GM23338 (cell line): ENCODE measurements at regions not wholly inside any gene's neighbourhood (a gene's known extent, or its start where the extent isn't known, plus 50 kb on each side); places are given as distances from the start of the nearest gene placed in this dataset.

Experiments
- ATAC-seq: fragments of 200-7000 bp; cut with Tn5 transposase; 3 replicates; pipeline ENCODE4 v1.9.1; 2020
- DNase-seq: peaks from one replicate; pipeline ENCODE4 v3.0.0-alpha.2; 2015; ENCODE audit warnings: low spot score
- H2AFZ ChIP-seq: fragments of 200-600 bp; sonication (generic); 2 replicates; pipeline ENCODE4 v1.8.0; 2016; ENCODE audit warnings: antibody characterized with exemption, mild to moderate bottlenecking, moderate library complexity
- H3F3A ChIP-seq: fragments of 200-600 bp; sonication (generic); replicated peaks from 2 replicates; pipeline ENCODE4 v1.8.0; 2017; ENCODE audit warnings: antibody characterized with exemption, mixed run types, low read depth
- H3K27ac ChIP-seq: fragments of 200-600 bp; sonication (generic); 2 replicates; pipeline ENCODE4 v1.6.1; 2016; ENCODE audit warnings: low read depth
- H3K27me3 ChIP-seq: fragments of 200-600 bp; sonication (generic); 2 replicates; pipeline ENCODE4 v1.8.0; 2016; ENCODE audit warnings: mild to moderate bottlenecking, mixed run types, moderate library complexity; ENCODE audit not compliant: insufficient read depth
- H3K36me3 ChIP-seq: fragments of 200-600 bp; sonication (generic); 2 replicates; pipeline ENCODE4 v1.8.0; 2016; ENCODE audit warnings: mild to moderate bottlenecking; ENCODE audit not compliant: insufficient read depth
- H3K4me1 ChIP-seq: fragments of 200-600 bp; sonication (generic); 2 replicates; pipeline ENCODE4 v1.8.0; 2016; ENCODE audit warnings: mild to moderate bottlenecking, moderate library complexity; ENCODE audit not compliant: insufficient read depth
- H3K4me2 ChIP-seq: fragments of 200-600 bp; sonication (generic); 2 replicates; pipeline ENCODE4 v1.7.1; 2017; ENCODE audit warnings: mixed run types
- H3K4me3 ChIP-seq: fragments of 200-600 bp; sonication (generic); 2 replicates; pipeline ENCODE4 v1.6.1; 2016; ENCODE audit warnings: mixed run types
- H3K79me2 ChIP-seq: fragments of 200-600 bp; sonication (generic); replicated peaks from 2 replicates; pipeline ENCODE4 v1.8.0; 2017; ENCODE audit warnings: mild to moderate bottlenecking; ENCODE audit not compliant: insufficient read depth
- H3K9me2 ChIP-seq: fragments of 200-600 bp; sonication (generic); 2 replicates; pipeline ENCODE4 v1.8.0; 2017; ENCODE audit not compliant: insufficient read depth
- H4K20me1 ChIP-seq: fragments of 200-600 bp; sonication (generic); replicated peaks from 2 replicates; pipeline ENCODE4 v1.8.0; 2017; ENCODE audit warnings: mild to moderate bottlenecking; ENCODE audit not compliant: insufficient read depth
- H3K27ac Mint-ChIP-seq: 2 replicates; pipeline ENCODE4 v1.8.0; 2020; ENCODE audit warnings: inconsistent platforms, mild to moderate bottlenecking, moderate library complexity, mixed read lengths
- H3K27me3 Mint-ChIP-seq: 3 replicates; pipeline ENCODE4 v1.8.0; 2022; ENCODE audit warnings: low read depth, mild to moderate bottlenecking, moderate library complexity, mixed read lengths, inconsistent platforms; ENCODE audit not compliant: insufficient read depth, poor library complexity
- H3K36me3 Mint-ChIP-seq: 3 replicates; pipeline ENCODE4 v1.8.0; 2021; ENCODE audit warnings: low read depth, mild to moderate bottlenecking, inconsistent platforms, moderate library complexity, mixed read lengths
- H3K4me1 Mint-ChIP-seq: 3 replicates; pipeline ENCODE4 v1.8.0; 2020; ENCODE audit warnings: mild to moderate bottlenecking, inconsistent platforms, mixed read lengths
- H3K4me3 Mint-ChIP-seq: 3 replicates; pipeline ENCODE4 v1.8.0; 2021; ENCODE audit warnings: moderate library complexity, mild to moderate bottlenecking, inconsistent platforms, mixed read lengths
- H3K9me3 Mint-ChIP-seq: 3 replicates; pipeline ENCODE4 v1.8.0; 2020; ENCODE audit warnings: moderate library complexity, mild to moderate bottlenecking, inconsistent platforms, mixed read lengths
- CREB1 ChIP-seq: fragments of 250-450 bp; sonication (Bioruptor Pico); IDR thresholded peaks from 2 replicates; pipeline ENCODE4 v1.5.0; 2020; ENCODE audit warnings: low read depth, mild to moderate bottlenecking, moderate library complexity
- CTCF ChIP-seq, 2 experiments: fragments of 200-600 bp in 1 of 2; sonication (generic) in 1 of 2; conservative IDR thresholded peaks; 2 replicates each; pipeline versions ENCODE4 v1.5.1 to v1.6.1; 2016 to 2017; ENCODE audit warnings: antibody characterized with exemption in 2 of 2, low read depth in 2 of 2, mild to moderate bottlenecking in 2 of 2, moderate library complexity in 1 of 2
- EZH2 ChIP-seq: fragments of 200-600 bp; sonication (generic); IDR thresholded peaks from one replicate; pipeline ENCODE4 v1.8.0; 2017; ENCODE audit warnings: antibody characterized with exemption, mild to moderate bottlenecking, low read depth; ENCODE audit not compliant: unreplicated experiment
- EZH2phosphoT487 ChIP-seq: fragments of 200-600 bp; sonication (generic); IDR thresholded peaks from one replicate; pipeline ENCODE4 v1.8.1; 2018; ENCODE audit warnings: antibody characterized with exemption; ENCODE audit not compliant: unreplicated experiment
- JUNB ChIP-seq: IDR thresholded peaks from one replicate; pipeline ENCODE4 v1.6.1; 2016; ENCODE audit warnings: antibody characterized with exemption; ENCODE audit not compliant: unreplicated experiment
- NANOG ChIP-seq: IDR thresholded peaks from 2 replicates; pipeline ENCODE4 v1.6.1; 2016; ENCODE audit warnings: antibody characterized with exemption, borderline replicate concordance
- REST ChIP-seq: IDR thresholded peaks from one replicate; pipeline ENCODE4 v1.6.1; 2018; ENCODE audit warnings: antibody characterized with exemption; ENCODE audit not compliant: unreplicated experiment
- STAT1 ChIP-seq: IDR thresholded peaks from one replicate; pipeline ENCODE4 v1.6.1; 2016; ENCODE audit warnings: antibody characterized with exemption; ENCODE audit not compliant: unreplicated experiment
- ZNF114 ChIP-seq: fragments of 250-450 bp; sonication (Bioruptor Pico); IDR thresholded peaks from 2 replicates; pipeline ENCODE4 v1.5.0; 2020; ENCODE audit warnings: mild to moderate bottlenecking, moderate library complexity
- ZNF331 ChIP-seq: fragments of 250-450 bp; sonication (Bioruptor Pico); IDR thresholded peaks from 2 replicates; pipeline ENCODE4 v1.5.0; 2020; ENCODE audit warnings: low read depth, mild to moderate bottlenecking, moderate library complexity
- ZNF462 ChIP-seq: fragments of 250-450 bp; sonication (Bioruptor Pico); IDR thresholded peaks from 2 replicates; pipeline ENCODE4 v1.5.0; 2020; ENCODE audit warnings: mild to moderate bottlenecking, moderate library complexity

GRCh38 chr11:109165035-109165434 is 257.0 kb upstream of the C11orf87 start (continued):
- TF ChIP-seq EZH2: no peak
- TF ChIP-seq ZNF114 (CRISPR knock-in tag): no peak
- TF ChIP-seq ZNF331 (CRISPR knock-in tag): no peak
- TF ChIP-seq CREB1 (CRISPR knock-in tag): no peak
- no peak for TF ChIP-seq REST

GRCh38 chr11:109166441-109166840 is 255.5 kb upstream of the C11orf87 start:
- H3K4me1 Mint-ChIP-seq: no peaks in the 10 kb centered on the region
- ATAC-seq (no peak), DNase-seq (no peak)
- Histone ChIP-seq H3K4me2 (no peak overlapping the region), H3K27ac (no peak overlapping the region), H3F3A (no peaks in the 10 kb centered on the region), H3K9me2 (peaks cover 3% of the 10 kb centered on the region), H3K79me2 (no peaks in the 10 kb centered on the region), H3K36me3 (no peaks in the 10 kb centered on the region), H3K4me3 (no peak overlapping the region), H3K27me3 (no peaks in the 10 kb centered on the region), H2AFZ (no peak overlapping the region), H4K20me1 (no peaks in the 10 kb centered on the region), H3K4me1 (no peaks in the 10 kb centered on the region)
- H3K4me3 Mint-ChIP-seq: no peak overlapping the region
- no peaks in the 10 kb centered on the region for H3K9me3 Mint-ChIP-seq
- H3K36me3 Mint-ChIP-seq: no peaks in the 10 kb centered on the region
- H3K27ac Mint-ChIP-seq: no peak overlapping the region
- no peaks in the 10 kb centered on the region for H3K27me3 Mint-ChIP-seq
- no peak for TF ChIP-seq NANOG
- no peak for TF ChIP-seq JUNB
- no peak for TF ChIP-seq CREB1 (CRISPR knock-in tag)
- TF ChIP-seq ZNF462: no peak
- no peak for TF ChIP-seq STAT1
- TF ChIP-seq EZH2: no peak
- TF ChIP-seq EZH2phosphoT487: no peak
- no peak for TF ChIP-seq ZNF331 (CRISPR knock-in tag)
- TF ChIP-seq ZNF114 (CRISPR knock-in tag): no peak
- TF ChIP-seq CTCF (conservative IDR thresholded peaks at IDR 0.05; ENCODE audit: low read depth in 2 of 2): no peak
